ENCODE measurements at regions not wholly inside any gene's neighbourhood (a gene's known extent, or its start where the extent isn't known, plus 50 kb on each side); places are given as distances from the start of the nearest gene placed in this dataset.

DNA sequence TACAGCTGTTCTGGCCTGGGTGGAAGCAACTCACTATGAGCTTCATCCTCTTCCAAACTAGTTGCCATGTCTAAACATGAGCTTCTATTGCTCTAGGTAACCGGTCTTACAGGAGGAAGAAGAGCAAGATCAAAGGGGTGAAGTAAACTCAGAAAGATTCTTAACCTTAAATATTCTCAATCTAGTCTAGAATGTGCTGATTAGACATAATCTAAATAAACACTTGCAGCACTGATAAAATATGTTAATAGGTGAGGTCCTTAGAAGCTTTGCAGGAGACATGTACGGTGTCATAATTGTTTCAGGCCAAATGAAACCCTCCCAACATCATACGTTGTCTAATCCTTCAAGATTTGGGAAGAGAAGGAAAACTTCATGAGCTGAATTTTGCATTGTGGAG, 431.6 kb upstream of the FSHR start:
- no peak for TF ChIP-seq CTCF (IDR thresholded peaks at IDR 0.05)
- TF ChIP-seq POLR2A (IDR thresholded peaks at IDR 0.05), result no peak
